Tibial nerve (tissue), 4 donors: ENCODE measurements at regions not wholly inside any gene's neighbourhood (a gene's known extent, or its start where the extent isn't known, plus 50 kb on each side); places are given as distances from the start of the nearest gene placed in this dataset.

Source experiments
- CTCF ChIP-seq, 5 experiments: fragments of 200-600 bp in 3 of 5; fragments of 450-650 bp in 2 of 5; sonication (generic) in 3 of 5; IDR thresholded peaks; one replicate each; pipeline ENCODE4 v1.5.1; 2016 to 2019; ENCODE audit warnings: antibody characterized with exemption in 5 of 5, mild to moderate bottlenecking in 3 of 5, moderate library complexity in 2 of 5
- EP300 ChIP-seq, 2 donors: sonication (generic); formaldehyde crosslinking; IDR thresholded peaks; one replicate each; pipeline ENCODE4 v1.6.1; 2017; ENCODE audit warnings: antibody characterized with exemption in 2 of 2, mild to moderate bottlenecking in 1 of 2
- POLR2A ChIP-seq, 2 donors: fragments of 450-650 bp; IDR thresholded peaks; one replicate each; pipeline ENCODE4 v1.6.1; 2017; ENCODE audit warnings: antibody characterized with exemption in 2 of 2, mild to moderate bottlenecking in 2 of 2, moderate library complexity in 2 of 2

DNA sequence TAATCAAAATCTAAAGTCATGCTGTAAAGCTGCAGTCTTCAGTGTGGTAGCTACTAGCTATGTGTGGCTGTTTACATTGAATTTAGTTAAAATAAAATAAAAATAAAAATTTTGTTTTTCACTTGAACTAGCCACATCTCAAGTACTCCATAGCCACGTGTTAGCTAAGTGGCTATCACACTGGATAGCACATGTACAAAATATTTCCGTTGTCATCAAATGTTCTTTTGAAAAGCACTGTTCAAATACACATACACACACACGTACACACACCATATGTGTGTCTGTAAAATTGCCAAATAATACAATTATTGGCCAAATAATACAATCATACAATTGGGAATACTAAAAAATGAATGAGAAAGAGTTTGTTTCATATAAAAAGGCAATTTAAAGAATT, 778.2 kb upstream of the FLRT2 start:
- TF ChIP-seq CTCF (IDR thresholded peaks at IDR 0.05) (no peak), POLR2A (IDR thresholded peaks at IDR 0.05) (no peak), EP300 (IDR thresholded peaks at IDR 0.05) (no peak)
